GM04504 (cell line): ENCODE measurements at regions not wholly inside any gene's neighbourhood (a gene's known extent, or its start where the extent isn't known, plus 50 kb on each side); places are given as distances from the start of the nearest gene placed in this dataset.

ENCODE experiments used
- DNase-seq: peaks from one replicate; pipeline ENCODE4 v3.0.0-alpha.2; 2012; ENCODE audit warnings: low read depth

GRCh38 chr4:177109769-177110168 lies 199.9 kb upstream of the NEIL3 start:
- no peak for DNase-seq

GRCh38 chr4:177116161-177116560 lies 193.5 kb upstream of the NEIL3 start:
- no peak for DNase-seq

- no peak for DNase-seq
Observed at GRCh38 chr4:177117256-177117655, 192.4 kb upstream of the NEIL3 start.

GRCh38 chr4:177118596-177118995 lies 191.1 kb upstream of the NEIL3 start:
- DNase-seq: peak; percentile 95

GRCh38 chr4:177119021-177119471 lies 190.6 kb upstream of the NEIL3 start:
- peak; percentile 28 for DNase-seq

- peak; percentile 28 for DNase-seq
Observed at GRCh38 chr4:177119691-177120090, 190.0 kb upstream of the NEIL3 start.

- DNase-seq: no peak
Observed at GRCh38 chr4:177123811-177124210, 185.9 kb upstream of the NEIL3 start.

GRCh38 chr4:177124349-177125064 lies 185.2 kb upstream of the NEIL3 start:
- no peak for DNase-seq

- DNase-seq: no peak
Observed at GRCh38 chr4:177125656-177126055, 184.0 kb upstream of the NEIL3 start.

GRCh38 chr4:177127658-177128057 lies 182.0 kb upstream of the NEIL3 start:
- no peak for DNase-seq

- no peak for DNase-seq
Observed at GRCh38 chr4:177128306-177128705, 181.4 kb upstream of the NEIL3 start.

GRCh38 chr4:177131736-177132135 lies 177.9 kb upstream of the NEIL3 start:
- no peak for DNase-seq

- DNase-seq: no peak
Observed at GRCh38 chr4:177147668-177148067, 162.0 kb upstream of the NEIL3 start.

GRCh38 chr4:177155454-177155853 lies 154.2 kb upstream of the NEIL3 start:
- no peak for DNase-seq

GRCh38 chr4:177159600-177159999 lies 150.1 kb upstream of the NEIL3 start:
- no peak for DNase-seq

GRCh38 chr4:177161781-177162180 lies 147.9 kb upstream of the NEIL3 start:
- DNase-seq: no peak

GRCh38 chr4:177163532-177163931 lies 146.1 kb upstream of the NEIL3 start:
- DNase-seq: no peak

- no peak for DNase-seq
Observed at GRCh38 chr4:177171588-177171987, 138.1 kb upstream of the NEIL3 start.

GRCh38 chr4:177175473-177175872 lies 134.2 kb upstream of the NEIL3 start:
- no peak for DNase-seq

- DNase-seq: peak; percentile 31
Observed at GRCh38 chr4:177177541-177178081, 132.1 kb upstream of the NEIL3 start.

- DNase-seq: no peak
Observed at GRCh38 chr4:177178246-177178645, 131.4 kb upstream of the NEIL3 start.

GRCh38 chr4:177182166-177182565 lies 127.5 kb upstream of the NEIL3 start:
- DNase-seq: peak; percentile 61

- DNase-seq: no peak
Observed at GRCh38 chr4:177182728-177183127, 126.9 kb upstream of the NEIL3 start.

GRCh38 chr4:177185151-177185550 lies 124.5 kb upstream of the NEIL3 start:
- DNase-seq: no peak
